ENCODE measurements at regions not wholly inside any gene's neighbourhood (a gene's known extent, or its start where the extent isn't known, plus 50 kb on each side); places are given as distances from the start of the nearest gene placed in this dataset.

DNA sequence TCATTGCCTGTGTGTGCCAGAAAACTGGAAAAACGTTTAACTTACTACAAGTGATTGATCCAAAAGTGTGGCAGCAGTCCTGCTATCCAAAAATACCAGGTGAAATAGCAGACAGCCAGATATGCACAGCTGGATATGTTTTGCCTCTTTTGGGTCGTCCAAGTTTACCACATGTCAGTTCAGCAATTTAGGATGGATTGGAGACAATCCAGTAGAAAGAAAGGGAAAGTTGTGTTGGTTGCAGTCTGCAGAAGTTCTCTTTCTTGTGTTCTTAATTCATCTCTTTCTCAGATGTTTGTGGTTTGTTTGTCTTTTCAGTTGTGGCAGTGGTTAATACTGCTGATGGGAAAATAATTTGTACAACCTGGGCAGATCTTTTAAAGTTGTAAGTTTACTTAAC, 645.0 kb downstream of the PTPRC start:
- no peak for DNase-seq (ENCODE audit: low spot score)

DNA sequence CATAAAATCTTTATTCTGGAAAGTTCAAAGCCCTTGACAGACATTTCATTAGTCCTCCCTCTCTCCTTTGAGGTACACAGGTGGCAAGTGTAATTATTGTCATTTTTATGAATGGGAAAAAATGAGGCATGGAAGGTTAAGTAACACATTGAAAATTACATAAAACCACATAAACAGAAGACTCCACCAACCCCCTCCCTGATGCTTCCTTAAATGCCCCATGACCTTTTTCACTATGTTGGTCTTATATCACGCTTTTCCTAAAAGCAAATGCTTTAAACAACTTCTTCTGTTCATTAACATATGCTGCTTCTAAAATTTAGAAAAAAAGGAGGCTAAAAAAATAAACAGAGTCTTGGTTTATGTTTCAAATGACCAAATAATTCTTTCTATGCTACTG, 648.4 kb downstream of the PTPRC start:
- no peak for DNase-seq (ENCODE audit: low spot score)

DNA sequence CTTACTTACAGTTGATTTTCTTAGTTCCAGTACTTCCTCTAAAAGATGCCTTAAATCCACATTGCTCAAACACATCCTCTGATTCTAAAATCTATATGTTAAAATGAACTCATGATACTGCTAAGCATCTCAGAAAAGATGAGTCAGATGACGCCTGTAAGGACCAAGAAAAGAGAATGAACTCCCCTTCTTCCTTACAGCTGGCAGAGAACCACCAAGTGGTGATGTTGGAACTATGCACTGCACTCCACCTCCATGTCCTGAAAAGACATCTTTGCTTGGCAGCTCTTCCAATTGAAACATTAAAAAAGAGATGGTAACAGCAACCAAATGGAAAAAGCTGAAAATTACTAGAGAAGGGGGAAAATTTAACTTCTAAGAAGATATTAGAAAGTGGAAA, 648.8 kb downstream of the PTPRC start:
- no peak for DNase-seq (ENCODE audit: low spot score)

DNA sequence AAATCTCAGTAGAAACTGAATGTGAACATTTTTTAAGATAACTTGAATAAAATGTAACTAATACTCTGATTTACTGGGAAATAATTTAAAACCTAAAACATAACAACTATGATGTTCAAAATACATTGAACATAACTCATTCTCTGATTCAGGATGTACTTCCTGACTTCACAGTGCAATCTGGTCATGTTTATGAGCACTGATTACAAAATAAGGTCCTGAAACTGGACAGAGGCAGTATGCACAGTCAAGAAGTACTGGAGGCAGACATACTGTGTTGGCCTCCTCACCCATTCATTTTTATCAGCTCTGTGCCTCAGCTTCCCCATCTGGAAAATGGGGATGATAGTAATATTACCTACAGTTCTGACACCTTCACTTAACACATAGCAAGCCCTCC, 651.3 kb downstream of the PTPRC start:
- no peak for DNase-seq (ENCODE audit: low spot score)

DNA sequence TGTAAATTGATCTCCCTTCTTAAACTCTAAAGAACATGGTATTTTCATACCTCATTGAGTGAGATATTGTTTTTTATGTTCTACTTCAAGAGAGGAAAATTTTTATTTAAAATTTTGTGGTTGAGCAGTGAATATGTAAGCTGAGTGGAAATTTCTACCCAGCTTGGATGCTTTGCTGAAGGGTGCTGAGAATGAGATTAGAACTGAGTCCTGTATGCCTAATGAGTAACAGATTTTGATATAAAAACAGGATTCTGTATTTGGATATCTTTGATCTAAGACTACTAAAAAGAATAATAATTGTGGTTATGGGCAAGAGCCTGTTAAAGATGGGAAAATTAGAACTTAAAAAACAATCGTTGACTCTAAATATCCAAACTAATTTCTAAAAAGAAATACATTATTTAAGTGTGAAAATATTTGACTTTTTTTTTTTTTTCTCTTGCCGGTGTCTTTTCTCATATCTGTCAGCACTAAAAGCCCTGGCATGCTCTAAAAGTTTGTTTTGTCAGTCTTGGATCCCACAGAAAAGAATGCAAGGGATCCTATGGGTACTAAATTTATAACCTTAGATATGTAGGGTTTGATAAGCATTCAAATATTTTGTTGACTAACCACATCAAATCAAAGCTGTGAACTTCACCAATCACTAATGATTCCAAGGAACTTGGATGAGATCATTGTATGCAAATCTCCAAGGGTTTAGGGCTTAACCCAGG, 652.3 kb downstream of the PTPRC start:
- DNase-seq (ENCODE audit: low spot score) = no peak

DNA sequence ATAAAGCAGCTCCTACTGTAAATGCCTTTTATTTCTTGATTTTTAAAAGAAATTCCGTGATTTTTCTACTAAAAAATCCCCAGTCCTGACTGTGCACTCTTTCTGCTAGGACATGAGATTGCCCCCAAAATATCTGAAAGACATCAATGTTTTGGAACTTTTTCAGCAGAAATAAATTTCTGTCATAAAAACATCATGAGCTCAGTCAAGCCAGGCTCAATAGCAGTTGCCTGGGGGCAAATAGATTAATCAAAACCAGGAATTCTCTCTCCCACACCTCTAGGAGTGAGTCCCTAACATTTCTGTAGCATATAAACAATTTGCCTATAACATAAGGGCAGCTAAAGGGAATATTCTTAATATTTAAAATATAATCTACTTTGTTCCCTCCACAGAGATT, 654.1 kb downstream of the PTPRC start:
- no peak for DNase-seq (ENCODE audit: low spot score)

DNA sequence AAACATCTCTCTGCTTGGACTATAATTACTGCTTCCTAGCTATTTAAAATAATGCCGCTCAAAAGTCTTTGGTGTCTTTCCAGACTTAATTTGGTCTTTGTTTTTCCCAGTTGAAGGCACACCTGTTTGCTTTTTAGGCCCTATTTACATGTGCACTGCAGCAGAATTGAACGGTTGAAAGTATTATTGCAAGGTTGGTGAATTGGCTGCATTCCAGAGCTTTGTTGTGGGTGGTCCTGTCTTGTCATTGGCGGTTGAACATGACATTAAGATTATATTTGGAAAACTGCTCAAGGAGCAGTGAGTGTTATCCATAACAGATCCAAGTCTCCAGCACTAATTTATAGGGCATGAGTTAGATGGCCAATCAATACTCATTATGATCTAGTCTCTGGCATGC, 656.3 kb downstream of the PTPRC start:
- DNase-seq (ENCODE audit: low spot score) = no peak

DNA sequence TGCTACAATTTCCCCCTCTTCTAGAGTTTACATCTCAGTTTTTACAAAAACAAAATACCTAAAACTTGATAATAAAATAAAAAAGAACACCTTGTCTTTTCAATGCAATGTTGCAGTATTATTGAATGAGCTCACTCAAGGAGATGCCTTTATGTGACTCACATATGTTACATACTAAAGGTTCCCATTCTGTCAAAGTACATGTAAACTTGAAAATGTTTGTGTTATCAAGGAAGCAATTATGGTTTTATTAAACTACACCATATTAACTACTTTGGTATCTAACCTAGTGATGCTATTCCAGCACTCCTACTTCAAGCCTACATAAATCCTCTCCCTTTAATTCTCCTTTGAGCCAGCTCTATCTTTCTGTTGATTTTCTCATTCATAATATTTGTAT, 658.3 kb downstream of the PTPRC start:
- no peak for DNase-seq (ENCODE audit: low spot score)

DNA sequence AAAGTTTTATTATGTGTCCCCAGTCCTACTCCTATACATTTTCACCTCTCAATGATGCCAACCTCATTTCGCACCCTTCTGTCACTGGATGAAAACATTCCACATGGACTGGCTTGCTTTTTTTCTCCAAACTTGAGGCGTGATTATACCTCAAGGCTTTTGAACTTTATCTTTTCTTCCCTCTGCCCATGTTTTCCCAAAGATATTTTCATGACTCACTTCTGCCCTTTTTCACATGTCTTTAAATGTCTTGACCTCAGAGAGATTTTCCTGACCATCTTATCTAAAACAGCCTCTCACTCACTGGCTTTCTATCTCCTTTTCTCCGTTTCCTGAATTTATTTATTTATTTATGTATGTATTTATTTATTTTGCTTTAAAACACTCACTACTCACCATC, 659.0 kb downstream of the PTPRC start:
- DNase-seq (ENCODE audit: low spot score) = no peak

DNA sequence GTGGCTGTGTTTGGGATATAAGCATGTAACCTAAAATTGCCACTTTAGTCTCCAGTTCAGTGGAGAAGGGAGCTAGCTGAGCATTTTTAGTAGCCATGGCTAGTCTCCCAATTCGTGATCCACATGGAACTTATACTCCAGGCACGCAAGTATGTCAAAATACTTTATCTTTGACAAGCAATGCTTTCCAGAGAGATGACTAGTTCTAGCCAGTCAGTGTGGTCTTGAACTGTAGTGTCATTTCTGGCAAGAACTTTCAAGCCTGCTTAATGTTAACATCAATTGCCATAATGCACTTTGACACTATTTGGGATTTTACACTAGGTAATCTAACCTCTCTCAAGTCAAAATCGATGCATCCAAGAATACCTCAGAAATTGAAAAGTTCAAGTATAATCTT, 660.0 kb downstream of the PTPRC start:
- DNase-seq (ENCODE audit: low spot score) = no peak

DNA sequence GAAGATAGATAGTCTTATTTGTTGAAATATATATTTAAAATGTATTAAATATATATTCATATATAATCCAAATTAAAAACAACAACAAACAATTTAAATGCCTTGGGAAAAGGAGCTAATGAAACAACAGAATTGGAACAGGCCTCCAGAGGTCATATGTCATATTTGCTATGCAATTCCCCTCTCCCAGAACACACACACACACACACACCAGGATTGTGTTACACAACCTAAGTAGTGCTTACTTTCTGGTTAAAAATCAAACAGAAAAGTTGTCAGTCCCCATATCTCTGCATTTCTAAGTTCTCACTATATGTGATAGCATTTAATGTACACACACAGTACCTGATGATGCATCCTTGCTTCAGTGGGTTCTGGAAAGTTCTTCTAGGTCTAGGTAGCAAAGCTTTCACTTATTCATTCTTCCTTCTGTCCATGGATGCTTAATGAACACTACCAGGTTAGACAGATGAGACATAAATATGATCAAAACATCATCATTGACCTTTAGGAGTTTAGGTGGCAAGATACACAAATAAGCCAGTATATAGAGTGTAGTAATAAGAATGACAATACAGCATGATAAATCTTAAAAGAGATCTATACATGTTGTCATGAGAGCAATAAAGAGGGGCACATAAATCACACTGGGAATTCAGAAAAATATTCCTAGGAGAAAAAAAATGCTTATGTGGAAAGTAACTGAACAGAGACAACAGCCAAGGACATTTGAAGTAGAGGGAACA, 662.8 kb downstream of the PTPRC start:
- no peak for DNase-seq (ENCODE audit: low spot score)

DNA sequence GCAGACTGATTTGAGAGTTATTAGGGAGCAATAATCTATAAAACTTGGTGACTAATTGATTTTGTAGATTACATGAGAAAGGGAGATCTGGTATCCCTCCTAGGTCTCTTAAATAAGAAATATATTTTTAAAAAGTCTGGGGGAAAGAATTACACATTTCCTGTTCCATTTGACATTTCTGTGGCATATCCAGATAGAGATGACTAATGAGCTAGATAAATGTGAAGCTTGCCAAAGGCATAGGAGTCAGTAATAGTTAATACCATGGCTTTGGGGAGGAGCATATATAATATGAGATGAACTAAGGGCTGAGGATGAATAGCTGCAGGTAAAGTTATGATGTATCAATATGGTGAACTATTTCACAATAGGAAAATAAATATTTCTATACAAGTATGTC, 663.7 kb downstream of the PTPRC start:
- DNase-seq (ENCODE audit: low spot score) = no peak

DNA sequence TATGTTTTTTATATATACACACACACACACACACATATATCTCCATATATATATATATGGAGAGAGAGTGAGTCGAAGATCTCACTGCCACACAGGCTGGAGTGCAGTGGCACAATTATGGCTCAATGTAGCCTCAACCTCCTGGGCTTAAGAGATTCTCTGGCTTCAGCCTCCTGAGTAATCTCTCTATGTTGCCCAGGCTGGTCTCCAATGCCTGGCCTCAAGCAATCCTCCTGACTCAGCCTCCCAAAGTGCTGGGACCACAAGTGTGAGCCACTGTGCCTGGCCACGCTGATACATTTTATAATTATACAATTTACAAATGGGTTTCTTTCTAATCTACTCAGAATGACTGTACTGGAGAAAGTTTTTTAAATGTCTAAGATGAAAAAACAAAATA, 664.2 kb downstream of the PTPRC start:
- DNase-seq (ENCODE audit: low spot score) = no peak

DNA sequence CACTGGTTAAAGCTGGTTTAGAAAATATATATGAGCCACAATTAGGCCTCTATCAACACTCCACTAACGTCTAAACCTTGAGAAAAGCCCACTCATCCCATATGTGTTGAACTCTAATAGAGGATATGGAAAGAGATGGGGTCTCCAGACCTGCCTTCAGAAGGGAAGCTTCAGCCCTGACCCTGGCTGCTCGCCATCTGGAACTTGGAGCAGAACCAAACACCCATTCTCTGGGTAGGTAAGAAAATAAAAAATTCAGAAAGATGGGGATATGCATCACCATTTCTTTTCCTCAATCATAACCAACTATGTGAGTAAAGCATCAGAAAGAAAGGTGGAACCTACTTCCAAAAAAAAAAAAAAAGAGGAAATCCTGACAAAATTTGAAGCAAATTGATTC, 666.2 kb downstream of the PTPRC start:
- DNase-seq (ENCODE audit: low spot score) = no peak

DNA sequence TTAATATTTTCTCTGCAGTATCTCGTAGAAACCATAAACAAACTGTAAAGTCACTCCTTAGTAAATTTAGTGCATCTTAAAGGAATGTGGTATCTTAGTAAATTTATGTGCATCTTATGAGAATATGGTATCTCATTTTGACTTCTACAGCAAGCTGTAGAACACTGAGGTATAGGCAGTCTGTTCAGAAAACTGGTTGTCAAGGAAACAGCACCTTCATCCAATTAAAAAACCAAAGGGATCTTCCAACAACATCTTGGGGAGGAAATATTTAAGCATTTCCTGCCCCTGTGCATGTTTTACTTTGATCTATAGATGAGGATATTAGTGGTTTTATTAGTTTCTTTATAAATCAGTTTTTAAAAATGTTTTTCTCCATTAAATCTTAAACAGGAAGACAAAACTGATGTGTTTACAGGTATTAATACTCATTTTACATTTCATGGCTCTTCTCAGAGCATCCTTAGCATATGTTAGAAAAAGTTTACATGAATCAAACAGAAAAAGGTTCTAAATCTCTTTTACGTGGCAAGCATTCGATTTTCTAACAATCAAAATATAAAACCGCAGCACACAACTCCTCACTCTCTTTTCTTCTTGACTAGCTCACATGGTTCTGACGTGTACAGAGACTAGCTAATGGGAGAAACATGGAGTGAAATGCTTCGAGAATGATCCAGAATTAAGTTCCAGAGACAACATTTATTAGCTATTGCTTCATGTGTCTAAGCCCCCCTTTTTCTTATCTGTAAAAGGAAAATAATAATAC, 668.8 kb downstream of the PTPRC start:
- no peak for DNase-seq (ENCODE audit: low spot score)

DNA sequence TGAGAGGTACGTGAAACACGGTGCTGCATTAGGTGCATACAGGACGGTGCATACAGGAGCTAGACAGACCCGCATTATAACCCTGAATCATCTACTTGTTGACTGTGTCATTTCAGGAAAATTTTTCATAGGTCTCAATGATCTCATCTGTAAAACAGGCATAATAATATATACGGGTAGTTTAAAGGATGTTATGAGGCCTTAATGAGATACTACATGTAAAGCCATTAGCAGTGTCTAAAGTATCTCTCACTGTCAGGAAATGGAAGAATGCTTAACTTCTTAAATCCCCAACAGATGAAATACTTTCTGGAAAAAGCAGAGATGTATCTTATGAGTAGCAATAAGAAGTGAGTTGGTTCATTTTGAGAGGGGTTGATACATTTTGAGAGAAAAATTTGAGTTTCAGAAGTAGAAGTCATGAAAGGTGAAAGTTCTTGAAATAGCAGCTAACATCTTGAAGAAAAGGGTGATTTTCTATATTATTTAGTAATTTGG, 669.6 kb downstream of the PTPRC start:
- DNase-seq (ENCODE audit: low spot score) = no peak

DNA sequence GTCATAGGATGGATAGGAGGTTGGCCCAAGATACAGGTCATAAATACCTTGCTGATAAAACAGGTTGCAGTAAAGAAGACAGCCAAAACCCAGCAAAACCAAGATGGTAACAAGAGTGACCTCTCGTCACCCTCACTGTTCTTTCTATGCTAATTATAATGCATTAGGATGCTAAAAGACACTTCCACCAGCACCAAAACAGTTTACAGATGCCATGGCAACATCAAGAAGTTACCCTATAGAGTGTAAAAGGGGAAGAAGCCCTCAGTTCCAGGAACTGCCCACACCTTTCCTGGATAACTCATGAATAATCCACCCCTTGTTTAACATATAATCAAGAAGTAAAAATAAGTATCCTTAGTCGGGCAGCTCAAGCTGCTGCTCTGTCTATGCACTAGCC, 671.9 kb downstream of the PTPRC start:
- no peak for DNase-seq (ENCODE audit: low spot score)

DNA sequence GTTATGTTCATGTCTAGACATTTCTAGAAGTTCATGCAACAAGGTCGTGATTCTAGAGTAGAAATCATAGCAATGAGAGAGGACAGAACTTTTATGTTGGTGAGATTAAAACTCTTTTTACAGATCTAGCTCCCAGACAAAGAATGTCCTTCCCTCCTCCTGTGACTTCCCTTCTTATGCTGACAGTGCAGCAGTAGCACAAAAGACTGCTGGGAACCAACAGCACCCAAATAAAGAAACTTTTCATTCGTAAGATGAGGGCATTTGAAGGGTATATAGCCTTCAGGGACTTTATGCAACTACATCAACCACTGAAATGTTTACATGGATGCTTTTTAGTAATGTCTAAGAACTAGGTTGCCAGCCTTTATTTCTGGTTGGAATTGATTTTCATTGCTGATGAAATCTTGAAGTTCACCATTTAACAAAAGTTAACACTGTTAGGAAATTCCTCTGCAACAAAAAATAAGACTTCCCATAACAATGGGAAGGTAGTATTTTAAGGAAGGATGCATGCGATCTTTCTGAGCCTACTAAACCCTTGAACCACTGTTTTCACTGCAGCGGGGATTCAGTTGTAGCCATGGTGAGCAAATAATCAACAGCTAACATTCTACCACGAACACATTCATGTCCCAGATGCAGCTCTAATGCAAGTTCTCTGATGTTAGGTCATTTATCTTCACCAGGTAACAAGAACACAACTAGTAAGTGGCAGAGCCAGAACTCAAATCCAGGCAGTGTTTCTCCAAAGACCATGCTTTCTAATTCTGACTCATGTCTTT, 672.8 kb downstream of the PTPRC start:
- DNase-seq (ENCODE audit: low spot score) = peak; percentile 29

DNA sequence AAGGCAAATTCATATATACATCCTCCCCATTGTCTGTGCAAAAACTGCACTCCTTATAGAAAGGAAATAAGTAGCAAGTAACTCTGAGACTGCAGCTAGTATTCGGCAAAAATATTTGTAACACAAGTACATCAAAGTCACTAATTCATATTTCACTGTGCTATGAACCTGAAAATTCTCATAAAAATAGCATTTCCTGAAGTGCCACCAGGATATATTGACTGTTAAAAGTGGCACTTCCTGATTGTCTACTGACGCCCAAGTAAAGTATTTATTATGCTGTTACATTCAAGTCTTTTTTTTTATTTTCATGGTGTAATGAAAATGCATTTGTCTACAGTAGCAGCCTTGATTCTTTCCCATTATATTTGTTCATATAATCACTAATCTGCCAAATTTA, 673.8 kb downstream of the PTPRC start:
- no peak for DNase-seq (ENCODE audit: low spot score)

DNA sequence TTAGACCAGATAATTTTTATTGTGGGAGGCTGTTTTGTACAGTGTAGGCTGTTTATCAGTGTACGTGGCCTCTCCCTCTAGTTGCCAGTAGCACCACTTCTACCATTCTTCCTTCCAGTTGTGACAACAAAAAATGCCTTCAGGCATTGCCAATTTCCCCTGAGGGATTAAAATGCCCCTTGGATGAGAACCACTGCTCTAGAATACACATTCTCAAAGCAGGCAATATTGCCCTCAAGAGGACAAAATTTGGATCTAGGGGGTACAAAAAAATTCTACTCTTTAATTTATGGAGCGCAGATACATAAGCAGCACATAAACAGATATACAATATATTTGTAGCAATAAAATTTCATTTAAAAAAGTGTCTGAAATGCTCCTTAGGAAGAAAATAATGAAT, 674.6 kb downstream of the PTPRC start:
- DNase-seq (ENCODE audit: low spot score) = no peak

DNA sequence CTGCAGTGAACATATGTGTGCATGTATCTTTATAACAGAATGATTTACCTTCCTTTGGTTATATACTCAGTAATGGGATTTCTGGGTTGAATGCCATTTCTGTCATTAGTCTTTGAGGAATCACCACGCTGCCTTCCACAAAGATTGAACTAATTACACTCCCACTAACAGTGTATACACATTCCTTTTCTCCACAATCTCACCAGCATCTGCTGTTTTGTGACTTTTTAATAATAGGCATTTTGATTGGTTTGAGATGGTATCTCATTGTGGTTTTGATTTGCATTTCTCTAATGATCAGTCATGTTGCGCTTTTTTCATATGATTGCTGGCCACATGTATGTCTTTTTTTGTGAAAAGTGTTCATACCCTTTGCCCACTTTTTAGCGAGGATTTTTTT, 680.5 kb downstream of the PTPRC start:
- DNase-seq (ENCODE audit: low spot score) = no peak

DNA sequence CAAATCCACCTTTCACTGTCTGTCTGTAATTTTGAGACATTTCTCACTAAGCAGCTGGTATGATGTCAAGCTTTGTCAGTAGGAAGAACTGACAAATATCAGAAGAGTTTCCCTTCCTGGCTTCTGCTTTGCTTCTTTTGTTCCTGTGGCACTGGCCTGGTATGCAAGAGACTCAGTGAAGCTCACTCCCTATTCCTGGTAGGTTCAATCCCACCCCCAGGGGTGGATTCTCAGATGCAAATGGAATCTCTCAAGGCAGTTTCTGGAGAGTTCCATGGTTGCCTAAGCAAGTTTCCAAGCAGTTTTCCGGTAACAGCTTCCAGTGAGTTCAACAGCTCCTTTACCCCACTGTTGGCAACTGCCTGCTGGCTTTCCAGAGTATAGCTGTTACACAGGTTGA, 683.4 kb downstream of the PTPRC start:
- DNase-seq (ENCODE audit: low spot score) = peak; percentile 10
